ENCODE measurements at regions not wholly inside any gene's neighbourhood (a gene's known extent, or its start where the extent isn't known, plus 50 kb on each side); places are given as distances from the start of the nearest gene placed in this dataset.

DNA sequence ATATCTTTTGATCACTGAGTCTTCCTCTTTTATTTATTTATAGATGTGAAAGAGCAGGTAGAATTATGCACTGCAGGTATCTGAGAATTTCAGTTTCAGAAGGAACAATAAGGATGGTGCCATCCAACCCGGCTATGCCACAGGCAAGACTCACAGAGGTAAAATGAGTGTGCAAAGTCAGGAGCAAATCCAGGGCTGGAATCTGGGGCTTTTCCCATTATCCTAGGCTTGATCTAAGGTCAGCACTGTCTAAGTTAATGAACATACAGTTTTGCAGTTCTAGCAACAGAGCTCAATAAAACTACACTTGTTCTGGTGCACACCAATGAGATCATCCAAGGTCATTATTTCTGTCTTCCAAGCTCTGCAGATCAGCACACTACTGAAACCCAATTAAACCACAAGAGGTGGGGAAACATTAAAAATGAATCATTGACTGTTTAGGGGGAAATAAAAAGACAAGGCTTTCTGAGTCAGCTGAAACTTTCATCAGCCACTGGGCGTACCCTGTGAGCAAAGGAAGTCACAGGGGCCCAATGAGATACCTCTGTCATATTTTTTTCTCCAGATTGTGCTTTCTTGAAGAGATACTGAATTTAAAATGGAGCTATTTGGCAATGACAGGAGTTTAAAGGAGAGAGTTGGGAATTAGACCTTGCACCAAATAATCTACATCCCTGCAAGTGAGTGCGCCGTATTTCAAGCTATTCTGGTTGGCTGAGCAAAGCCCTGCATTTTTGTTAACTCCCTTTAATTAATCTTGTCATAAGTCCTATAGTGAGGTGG is 662.2 kb upstream of the ZNF608 start:
- DNase-seq, result no peak

DNA sequence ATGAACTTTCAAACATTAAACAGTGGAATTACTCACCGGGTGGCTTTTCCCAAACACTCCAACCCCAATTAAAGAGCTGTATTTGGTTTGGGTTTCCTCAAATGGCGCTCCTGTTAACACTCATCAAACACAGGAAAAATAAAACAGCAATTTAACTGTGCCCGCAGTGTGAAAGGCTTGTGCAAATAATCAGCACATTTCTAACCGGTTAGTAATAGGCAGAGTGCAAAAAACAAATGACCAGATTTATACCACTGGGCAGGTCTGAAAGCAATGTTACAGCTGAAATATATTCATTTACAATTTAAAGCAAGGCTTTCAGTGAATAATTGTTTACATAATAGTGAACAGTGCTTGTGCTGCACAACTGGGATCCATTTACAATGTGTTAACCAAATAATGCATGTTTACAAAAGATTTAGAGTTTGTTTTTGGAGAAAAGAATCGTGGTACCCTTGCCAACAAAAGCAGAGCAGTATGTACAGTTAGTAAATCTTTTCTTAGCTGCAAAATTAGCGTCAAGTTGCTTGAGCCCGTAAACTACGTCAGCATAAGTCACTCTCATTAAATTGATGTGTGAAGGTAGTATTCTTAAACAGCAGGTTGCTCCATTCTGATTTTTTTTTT is 662.9 kb upstream of the ZNF608 start:
- DNase-seq, result no peak

DNA sequence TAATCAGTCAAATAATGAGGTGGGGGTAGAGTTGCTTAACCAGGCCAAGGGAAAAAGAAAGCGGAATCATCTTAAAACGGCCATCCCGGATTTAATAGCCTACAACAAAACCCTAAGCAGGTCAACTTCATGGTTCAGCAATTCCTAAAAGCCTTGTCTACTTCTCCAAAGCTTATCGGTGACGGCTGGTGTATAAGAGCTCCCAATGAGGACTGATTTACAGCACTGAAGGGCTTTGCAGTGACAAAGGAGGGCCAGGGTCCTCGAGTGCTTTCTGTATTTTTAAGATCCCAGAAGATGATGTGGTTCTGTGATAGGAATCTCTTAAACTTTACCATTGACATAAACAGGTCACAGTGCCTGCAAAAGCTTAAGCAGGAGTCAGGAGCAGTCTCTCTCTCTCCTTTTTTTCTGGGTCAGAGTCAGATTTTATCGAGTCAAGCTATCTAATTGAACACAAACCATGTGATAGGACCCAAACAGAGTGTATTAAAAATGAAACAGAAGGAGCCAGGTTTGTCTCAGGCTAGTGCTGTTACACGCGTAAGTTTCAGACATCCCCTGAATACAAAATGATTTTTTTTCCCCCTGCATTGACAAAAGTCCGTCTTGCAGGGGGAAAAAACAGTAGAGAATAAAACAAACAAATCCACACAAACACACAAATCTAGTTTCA is 663.6 kb upstream of the ZNF608 start:
- DNase-seq, result no peak

DNA sequence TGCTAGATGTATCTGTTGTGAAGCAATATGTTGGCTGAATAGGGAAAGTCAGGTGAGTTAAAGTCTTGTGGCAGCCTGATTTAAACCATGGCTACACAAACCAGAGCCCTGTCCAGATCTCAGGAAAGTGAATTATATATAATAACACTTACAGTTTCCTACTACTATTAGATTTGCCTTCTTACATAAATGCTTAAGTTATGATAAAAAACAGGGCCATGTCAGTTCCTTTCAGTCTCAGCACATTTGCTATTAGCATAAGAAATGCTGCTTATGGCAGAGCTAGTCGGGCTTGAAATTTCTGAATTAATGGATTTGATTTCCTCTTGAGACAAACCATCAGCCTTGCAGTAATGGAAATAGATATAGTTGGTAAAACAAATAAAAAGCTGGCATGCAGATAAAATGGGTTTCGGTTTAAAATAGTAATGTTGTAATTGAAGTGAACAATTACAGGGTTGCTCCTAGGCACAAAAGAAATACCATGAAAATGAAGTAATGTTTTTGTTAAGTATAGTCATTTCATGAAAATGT is 664.2 kb upstream of the ZNF608 start:
- no peak for DNase-seq

DNA sequence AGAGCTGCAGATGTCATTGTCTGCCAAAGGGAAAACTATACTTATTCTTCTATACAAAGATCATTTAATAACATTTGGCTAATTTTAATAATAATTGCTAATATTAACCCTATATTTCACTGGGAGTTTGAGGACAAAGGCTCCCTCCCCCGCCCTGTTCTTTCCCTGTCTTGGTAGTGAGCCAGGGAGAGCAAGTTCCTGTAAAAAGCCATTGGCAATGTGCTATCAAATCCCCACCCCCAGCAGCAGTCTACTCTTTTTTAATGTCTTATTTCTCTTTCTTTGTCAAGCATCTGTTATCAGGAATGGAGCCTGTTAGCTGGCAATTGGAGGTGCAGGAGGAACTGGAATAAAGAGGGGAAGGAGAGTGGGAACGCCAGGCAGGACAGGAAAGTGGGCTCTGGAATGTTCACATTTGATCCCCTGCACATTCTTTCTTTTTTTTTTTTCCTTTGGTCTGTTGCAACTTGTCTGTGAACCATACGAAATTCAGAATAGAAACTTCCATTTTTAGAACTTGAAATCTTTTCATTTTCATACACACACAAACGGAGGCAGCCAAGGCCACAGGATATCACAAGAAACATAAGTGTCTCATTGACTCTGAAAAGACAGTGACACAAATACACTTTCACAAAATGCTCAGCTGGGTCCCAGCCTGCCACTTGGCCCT is 664.8 kb upstream of the ZNF608 start:
- DNase-seq, result no peak

DNA sequence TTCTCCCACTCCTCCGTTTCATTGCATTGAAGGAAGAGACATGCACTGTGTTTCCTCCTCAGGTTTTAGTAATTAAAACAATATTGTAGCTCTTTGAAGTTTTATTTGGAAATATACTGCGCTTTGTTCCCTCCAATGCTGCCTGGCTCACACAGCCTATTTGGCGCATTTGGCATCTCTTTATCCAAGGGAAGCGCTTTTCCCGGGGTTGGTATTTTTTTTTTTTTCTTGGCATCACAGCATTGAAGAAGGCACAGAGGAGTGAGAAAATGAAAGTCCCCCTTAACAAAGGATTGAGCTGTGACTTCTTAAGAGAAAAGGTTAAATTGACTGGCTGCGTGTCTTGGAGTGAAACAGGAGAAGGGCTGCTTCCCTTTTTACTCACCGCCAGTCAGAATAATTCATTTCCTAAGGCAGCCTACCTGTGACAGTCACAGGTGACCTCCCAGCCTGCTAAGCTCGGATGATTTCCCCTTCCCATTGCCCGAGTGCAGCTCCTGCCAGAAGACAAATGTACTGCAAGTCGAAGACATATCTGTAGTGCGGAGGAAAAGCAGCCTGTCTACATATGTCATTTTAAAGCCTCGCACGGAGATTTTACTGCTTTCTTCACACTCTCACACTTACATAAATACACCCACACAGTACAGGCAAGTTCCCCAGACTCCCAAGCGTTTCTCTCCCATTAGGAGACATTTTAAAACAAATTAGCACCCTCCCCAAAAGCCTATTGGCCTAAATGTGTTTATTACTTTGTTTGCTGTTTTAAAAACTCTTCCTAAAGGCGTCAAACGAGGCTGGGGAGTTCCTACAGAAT is 665.5 kb upstream of the ZNF608 start:
- no peak for DNase-seq

DNA sequence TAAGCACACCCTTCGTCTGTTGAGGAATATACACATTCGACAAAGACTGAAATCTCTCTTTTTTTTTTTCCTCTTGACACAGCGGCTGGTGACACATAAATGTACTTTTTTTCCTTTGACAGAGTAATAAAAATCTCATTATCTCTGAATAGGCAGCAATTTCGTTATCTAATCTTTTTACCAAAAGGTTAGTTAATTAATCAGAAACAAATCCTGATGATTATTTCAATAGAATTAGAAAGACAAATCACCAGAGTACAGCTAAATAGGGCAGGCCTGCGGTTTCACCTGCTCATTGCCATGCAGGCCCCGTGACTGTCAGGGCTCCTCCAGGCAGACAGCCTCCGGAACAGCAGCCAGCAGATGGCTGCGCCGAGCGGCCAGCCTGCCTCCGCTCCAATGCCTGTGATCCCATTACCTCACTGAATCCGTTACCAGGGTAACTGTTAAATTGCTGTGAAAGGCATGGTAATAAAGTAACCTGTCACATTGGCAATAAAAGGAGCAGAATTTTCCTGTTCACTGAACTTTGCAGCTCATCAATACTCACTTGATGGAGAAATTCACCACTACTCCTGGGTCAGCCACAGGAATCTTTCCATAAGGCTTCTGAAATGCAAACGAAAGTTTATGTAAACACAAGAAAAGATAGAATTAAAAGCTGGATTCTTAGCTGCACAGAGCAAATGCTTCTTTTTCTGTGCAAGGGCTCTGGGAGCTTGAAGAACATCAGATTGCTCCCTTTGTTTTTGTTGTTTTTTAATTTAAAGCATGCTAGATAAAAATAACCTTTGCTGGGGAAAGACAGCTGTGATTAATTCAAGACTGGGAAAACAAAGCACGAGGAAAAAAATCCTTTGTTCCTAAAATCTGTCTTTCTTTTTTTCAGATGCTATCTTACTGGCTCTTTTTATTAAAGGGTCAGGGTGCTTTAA is 666.4 kb upstream of the ZNF608 start:
- DNase-seq, result no peak

DNA sequence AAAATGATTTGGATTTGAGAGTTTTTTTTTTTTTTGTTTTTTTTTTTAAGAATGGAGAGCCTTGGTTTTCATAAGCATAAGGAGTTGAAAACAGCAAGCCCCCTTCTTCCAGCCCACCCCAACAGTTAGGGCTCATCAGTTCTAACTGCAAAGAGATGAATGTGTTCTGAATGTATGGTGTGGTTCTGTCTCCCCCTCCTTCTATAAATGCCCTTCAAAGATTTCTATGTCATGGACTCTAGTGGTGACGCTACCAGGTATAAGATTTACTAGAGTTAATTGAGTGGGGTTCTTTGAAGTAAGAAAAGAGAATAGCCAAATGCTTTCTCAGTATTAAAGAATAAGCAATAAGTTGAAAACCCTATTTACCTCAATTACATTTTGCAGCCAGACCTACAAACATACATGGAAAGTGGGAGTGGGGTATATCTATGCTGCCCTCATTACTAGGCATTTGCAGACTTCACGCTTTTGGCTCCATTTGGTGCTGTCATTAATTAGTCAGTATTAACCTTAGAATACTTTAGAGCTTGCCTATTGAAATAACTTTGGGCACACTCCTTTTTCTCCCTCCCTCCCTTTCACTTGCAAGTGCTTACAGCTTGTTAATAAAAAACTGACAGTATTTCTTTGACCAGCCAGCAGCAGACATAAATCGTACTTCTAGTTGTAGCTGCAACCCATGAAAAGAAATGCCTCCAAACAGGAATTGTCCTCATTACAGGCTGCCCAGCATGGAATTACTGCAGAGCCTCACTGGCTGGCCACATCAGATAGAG is 667.2 kb upstream of the ZNF608 start:
- DNase-seq, result no peak

DNA sequence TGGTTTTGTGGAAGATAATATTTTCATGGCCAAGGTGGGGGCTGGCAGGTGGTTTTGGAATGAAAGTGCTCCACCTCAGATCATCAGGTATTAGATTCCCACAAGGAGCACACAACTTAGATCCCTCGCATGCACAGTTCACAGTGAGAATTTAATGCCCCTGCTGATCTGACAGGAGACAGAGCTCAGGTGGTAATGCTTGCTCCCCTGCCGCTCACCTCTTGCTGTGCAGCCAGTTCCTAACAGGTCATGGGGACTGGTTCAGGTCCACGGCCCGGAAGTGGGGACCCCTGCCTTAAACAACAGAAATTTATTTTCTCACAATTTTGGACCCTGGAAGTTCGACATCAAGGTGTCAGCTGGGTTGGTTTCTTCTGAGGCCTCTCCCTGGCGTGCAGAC is 668.7 kb upstream of the ZNF608 start:
- DNase-seq, result no peak

DNA sequence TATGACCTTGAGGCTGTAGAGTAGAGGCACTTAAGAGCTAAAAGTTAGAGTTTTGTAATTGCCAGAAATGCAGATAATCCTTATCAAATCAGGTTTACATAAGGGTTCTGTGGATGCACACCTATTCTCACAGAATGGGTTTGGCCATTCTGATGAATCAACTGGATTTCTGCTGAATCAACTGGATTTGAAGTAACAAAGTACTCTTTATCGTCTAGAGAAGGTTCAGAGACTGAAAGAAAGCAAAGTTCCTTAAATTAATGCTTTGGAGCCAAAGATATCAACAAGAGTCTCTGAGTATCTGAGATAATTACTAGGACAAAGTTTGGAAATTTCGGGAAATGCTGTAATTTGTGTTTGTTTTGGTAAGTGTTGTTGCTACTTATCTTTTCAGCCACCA is 669.6 kb upstream of the ZNF608 start:
- no peak for DNase-seq

DNA sequence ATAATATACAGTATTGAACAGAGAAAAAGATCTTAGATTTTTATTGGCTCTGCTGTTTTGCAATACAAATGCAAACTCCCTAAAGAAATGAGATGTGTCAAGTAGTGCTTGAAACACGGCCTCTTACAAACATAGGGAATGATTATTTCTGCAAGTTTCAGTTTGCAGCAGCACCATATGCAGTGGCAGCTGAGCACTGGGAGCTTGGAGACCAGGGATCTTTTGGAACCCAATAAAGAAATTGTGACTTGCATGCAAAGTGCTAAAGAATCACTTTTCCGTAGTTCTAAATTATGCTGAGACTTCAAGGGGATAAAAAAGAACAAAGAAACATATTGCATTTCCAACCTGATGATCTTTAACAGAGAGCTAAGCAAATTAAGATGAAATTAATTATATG is 674.6 kb upstream of the ZNF608 start:
- DNase-seq, result no peak

DNA sequence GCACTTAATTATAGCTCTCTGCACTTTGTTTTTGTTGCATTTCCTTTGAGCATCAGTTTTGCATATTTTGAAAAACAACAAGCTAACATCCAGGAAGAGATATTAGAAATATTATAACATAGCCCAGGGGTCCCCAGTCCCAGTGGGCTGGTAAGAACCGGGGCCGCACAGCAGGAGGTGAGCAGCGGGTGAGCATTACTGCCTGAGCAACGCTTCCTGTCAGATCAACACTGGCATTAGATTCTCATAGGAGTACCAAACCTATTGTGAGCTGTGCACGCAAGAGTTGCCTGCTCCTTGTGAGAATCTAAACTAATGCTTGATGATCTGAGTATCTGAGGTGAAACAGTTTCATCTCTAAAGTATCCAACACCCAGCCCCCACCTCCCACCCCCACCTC is 675.9 kb upstream of the ZNF608 start:
- DNase-seq, result no peak

DNA sequence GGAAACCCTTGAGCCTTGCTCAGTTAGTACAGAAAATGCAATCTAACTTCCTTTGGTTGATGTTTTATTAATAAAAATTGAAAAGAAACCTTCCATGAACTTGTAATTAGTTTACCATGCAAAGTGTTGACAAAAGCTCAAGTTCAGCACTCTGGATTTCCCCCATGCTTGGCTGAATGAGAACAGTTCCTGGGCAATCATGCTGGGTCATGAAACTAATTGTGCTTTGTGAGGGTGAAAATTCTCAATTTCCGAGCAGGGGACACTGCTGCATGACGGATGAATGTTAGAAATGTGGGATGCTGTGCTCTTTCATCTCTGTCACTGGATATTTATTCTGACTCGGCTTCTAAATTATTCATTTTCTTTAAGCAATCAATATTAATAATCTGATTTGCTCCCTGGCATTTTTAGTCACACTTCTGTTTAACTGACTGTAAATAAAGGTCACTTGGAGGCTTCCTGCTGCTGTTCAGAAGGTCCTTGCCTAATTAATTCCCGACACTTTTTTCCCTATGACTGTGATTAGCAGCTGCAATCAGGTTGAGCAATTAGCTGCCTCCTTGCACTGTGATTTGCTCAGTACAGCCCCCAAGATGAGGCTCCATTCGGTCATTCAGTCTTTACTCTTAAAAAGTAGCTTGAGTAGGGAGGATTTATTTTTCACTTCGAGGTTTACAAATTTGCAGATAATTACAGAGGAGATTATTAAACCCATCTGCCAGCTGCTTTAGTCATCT is 678.1 kb upstream of the ZNF608 start:
- DNase-seq, result no peak

DNA sequence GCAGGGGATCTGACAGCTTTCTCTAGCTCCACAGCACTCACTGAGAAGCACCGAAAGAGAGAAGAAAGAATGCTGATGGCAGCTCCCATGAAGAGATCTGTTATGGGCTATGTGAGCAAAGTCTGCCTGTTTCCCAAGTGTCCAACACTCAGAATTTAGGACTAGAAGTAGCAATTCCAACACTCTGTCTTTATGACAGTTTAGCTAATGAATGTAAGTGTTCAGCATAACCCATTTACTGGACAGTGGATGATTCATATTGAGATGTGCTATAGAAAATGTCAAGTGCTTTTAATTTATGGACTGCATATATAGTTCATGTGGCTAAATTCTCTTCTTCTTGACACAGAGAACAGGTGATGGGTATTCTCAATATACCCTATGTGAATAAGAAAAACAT is 683.1 kb upstream of the ZNF608 start:
- no peak for DNase-seq

DNA sequence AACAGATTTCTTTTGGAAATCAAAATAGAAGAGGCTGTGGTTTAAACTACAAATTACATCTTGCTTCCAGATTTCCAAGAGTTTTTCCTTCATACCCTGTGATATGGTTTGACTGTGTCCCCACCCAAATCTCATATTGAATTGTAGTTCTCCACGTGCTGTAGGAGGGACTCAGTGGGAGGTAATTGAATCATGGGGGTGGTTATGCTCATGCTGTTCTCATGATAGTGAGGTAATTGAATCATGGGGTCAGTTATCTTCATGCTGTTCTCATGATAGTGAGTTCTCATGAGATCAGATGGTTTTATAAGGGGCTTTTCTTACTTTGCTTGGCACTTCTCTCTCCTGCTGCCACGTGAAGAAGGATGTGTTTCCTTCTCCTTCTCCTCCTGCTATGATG is 687.0 kb upstream of the ZNF608 start:
- no peak for DNase-seq

DNA sequence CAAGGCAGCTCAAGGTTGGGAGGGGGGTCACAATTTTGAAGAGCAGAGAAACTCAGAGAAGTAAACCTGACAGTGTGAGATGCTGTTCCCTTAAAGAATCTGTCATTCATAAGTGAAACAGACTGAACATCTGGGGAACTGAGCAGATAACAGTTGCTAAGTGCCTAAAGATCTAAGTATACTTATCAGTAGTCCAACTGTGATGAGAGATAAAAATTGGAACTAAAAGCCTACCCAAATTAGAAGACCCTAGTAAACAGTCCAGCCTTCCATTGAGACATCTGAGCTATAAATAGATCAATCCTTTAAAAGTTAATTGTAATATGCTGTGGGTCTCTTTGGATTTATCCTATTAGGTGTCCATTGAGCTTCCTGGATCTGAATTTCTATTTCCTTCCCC is 692.8 kb upstream of the ZNF608 start:
- DNase-seq, result no peak

DNA sequence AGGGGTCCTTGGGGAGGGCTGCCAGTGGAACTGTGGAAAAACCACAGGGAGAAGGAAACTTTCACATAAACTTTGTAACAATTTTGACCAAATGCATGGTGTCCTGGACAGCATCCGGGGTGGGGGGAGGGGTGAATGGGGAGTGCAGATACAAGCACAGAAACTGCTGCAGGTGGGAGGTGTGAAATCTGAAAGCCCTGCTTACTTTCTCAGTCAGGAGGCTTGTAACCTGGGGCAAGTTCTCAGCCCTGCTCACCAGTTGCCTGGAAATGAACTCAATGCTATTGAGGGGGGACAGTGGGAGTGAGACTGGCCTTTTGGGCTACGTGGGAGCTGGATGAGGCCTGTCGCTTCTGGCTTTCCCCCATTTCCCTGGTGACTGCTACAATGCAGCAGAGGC is 694.5 kb upstream of the ZNF608 start:
- no peak for DNase-seq

DNA sequence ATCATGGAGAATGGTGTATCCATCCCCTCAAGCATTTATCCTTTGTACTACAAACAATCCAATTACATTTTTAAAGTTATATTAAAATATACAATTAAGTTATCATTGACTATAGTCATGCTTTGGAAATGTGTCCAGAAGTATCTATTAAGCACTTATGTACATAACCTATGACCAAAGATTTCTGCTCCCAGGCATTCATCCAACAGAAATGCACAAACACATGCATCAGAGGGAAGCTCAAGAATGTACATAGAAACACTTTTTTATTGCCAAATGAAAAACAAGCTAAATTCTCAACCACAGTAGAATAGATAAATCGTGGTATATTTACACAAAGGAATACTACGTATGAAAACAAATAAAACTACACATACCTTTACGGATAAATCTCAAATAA is 700.5 kb upstream of the ZNF608 start:
- no peak for DNase-seq

DNA sequence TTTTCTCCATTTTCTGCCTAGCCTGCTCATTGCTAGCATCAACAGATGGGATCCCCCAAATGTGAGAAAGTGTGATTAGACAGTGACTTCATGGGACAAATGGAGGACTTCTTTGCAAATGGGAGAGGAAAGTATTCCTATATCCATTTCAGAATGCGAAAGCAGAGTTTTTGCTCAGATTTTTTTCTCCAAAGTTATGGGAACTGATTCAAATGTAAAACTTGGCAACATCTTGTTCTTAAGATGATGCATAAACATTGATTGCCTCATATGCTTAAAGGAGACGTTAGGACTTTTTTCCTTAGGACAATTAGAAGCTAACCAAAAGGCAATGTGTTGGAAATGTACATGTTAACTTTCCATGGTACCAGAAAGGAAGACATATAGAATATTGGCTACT is 704.3 kb upstream of the ZNF608 start:
- no peak for DNase-seq

DNA sequence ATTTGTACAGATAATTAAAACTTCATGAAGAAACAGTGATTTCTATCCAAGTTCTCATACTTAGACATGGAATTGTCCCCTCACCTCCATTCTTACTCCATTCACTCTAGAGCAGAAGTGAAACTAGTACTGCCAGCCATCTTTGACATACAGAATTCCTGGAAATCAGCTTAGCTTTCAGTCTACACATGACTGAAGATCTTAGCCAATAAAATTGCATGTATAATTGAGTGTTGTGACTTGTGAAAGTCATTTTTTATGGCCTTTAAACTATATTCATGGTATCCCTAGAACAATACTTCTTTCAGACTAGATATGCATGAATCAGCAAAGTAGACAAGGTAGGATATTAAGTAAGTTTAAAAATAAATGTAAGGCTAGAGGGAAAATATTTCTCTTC is 705.2 kb upstream of the ZNF608 start:
- DNase-seq, result no peak

Measured in activated CD4-positive, CD25-positive, alpha-beta regulatory T cell treated with anti-CD3 and anti-CD28 coated beads, Interleukin-2, amount 50 U/mL, for 72 hours (primary cell).